Activated effector memory CD4-positive, alpha-beta T cell treated with Interleukin-2 at 50 U/mL for 16 hours (primary cell): ENCODE measurements at regions not wholly inside any gene's neighbourhood (a gene's known extent, or its start where the extent isn't known, plus 50 kb on each side); places are given as distances from the start of the nearest gene placed in this dataset.

Experiments
- DNase-seq: peaks from one replicate; pipeline ENCODE4 v3.0.0-alpha.2; 2020

DNA sequence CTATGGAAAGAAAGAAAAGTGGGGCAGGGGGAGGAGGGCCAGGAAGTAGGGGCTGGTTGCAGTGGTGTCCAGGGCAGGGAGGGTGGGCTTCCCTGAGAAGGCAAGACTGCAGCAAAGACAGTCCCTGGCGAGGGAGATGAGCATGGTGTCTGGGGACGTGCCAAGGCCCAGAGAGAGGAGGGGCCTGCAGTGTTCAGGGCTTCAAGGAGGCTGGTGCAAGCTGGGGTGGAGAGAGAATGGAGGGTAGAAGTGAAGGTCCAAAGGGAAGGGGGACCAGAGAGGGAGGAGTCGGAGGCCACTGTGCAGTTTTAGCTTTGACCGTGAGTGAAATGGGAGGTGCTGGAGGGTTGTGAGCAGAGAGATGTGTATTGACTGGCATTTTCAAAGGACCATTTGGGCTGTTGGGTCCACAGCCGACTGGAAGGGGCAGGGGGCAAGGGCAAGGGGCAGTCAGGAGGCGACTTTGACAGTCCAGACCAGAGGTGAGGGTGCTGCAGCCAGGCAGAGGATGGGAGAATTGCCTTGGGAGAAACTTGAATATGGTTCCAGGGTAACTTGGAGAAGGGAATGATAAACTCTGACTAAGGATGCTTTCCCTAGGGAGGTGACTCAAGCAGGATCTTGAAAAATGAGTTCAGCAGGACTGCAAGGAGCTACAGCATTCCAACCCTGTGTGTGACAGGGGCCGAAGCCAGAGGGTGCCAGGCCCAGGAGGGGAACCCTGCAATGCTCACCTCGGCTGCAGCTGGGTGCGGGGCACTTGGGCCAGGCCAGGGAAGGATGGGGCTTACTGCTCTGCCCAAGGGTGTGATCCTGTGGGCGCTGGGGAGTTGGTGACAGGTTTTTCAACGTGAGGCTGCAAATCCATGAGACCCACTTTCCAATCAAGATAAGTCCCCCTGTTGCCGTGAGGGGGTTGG lies 177.1 kb upstream of the HAAO start:
- DNase-seq: no peak

DNA sequence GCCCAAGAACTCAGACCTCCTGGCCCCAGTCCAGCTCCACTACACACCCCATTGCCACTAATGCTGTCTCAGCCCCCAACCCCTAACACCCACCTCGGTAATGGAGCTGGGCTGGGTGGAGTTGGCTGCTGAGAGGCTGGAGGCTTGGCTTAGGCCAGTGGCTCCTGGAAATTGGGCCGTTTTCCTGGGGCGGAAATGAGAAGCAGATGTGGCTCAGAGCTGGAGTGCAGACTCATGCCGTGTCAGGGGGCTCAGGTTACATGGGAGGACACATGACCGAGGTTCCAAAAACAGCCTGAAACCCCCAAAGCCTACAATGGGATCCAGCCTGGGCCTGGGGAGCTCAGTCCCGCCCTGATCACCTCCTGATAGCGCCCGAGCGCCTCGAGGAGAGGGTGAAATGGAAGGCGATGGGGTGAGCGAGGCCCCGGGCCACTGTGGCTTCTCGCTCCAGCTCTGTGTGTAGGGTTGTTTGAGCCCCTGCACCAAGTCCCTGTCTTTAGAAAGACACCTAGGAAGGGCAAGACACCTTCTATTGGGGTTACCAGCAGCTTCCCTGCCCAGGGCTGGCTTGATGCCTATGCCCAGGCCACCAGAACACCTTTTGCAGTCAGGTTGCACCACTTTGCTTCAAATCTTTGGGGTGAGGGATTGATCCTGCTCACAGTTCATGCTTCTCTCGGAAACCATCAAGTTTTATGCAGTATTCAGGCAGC lies 175.7 kb upstream of the HAAO start:
- no peak for DNase-seq

- DNase-seq: no peak
Observed at GRCh38 chr2:42965910-42966309, 173.5 kb upstream of the HAAO start.

DNA sequence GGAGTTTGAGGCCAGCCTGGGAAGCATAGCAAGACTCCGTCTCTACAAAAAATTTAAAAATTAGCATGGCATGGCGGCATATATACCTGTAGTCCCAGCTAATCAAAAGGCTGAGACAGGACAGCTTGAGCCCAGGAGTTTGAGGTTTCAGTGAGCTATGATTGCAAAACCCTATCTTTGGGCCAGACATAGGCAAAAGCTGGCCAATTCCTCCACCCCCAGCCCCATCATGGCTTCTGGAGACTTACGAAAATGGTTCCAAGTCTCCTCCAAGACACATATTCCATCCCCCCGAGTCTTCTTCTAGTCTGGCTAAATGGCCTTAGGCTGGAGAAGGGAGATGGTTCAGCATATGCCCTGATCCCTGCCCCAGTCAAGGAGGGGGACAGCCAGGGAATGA lies 172.8 kb upstream of the HAAO start:
- no peak for DNase-seq

DNA sequence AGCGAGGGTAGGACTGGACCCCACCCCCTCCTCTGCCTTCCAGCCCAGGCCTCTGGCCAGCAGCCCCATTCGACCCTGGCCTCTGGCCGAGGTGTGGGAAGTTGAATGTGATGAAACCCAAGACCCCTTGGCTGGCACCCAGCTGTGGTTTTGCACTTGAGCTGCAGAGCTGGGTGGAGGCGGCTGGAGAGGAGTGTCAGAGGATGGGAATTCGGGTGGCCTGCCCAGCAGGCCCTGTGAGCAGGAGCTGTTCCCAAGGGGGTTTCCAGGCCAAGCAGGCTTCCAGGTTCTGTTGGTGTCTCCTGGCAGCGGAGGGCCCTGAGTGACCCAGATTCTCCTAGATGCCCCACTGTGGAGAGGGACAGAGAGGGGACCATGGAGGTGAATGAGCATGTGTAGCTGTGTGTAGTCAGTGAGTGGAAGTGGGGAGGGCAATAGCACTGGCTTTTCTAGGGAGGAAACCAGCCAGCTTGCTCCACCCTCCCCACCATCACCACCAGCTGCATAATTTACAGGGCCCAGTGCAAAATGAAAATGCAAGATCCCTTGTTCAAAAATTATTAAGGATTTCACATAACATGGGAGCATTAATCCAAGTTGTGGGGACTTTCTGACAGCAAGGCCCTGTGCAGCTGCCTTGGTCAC lies 172.2 kb upstream of the HAAO start:
- DNase-seq: no peak

DNA sequence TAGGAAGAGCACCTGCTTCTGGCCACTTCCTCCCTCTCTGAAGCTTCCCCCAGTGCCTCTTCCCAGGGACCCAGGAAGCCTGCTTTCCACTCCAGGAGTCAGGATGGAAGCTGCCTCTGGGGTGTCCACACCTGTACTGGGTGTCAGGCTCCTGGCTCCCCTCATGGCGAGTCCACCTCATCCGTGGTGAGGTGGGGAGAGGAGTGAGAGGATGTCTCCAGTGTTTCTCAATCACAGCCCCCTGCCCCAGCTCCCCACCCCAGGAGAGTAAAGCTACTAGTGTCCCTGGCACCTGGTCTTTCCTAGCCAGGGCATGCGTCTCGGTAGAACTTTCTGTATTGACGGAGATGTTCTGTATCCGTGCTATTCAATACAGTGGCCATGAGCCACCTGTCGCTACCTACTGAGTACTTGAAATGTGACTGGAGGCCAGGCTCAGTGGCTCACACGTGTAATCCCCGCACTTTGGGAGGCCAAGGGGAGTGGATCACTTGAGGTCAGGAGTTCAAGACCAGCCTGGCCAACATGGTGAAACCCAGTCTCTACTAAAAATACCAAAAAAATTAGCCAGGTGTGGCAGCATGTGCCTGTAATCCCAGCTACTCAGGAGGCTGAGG lies 171.2 kb upstream of the HAAO start:
- DNase-seq: no peak

DNA sequence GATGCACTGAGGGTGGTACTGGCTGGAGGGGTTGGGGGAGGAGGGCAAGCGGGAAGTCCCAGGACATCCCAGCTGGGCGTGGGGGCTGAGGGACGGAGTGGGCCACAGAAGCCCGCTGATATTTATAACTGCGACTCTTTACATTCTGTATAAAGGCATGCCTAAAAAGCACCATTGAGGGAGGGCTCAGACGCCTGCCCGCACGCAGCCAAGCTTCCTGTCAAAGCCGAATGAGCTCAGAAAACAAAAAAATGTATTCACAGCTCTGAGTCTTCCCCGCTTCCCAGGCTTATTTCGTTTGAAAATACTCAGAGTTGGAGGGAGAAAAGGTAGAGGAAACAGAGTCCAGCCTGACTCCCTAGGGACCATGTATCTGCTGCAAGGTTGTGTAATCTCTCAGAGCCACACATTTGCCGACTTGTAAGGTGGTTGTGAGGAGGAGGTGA lies 170.1 kb upstream of the HAAO start:
- no peak for DNase-seq

DNA sequence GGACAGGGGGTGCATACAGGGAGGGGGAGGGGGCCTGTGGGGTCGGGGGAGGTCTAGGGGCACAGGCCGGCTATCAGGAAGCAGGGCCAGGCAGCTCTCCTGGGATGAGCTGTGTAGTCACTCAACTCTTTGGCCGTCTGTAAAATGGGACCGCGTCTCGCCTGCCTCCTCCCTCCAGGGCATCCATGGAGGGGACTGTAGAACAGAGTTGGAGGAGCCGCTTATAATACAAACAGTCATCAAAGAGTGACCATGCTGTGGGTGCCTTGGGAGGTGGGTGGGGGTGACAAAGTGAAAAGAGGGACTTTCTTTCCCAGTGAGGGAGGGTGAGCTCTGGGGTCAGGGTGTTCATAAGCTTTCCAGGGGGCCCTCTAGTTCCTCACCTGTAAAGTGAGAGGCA lies 169.6 kb upstream of the HAAO start:
- no peak for DNase-seq

DNA sequence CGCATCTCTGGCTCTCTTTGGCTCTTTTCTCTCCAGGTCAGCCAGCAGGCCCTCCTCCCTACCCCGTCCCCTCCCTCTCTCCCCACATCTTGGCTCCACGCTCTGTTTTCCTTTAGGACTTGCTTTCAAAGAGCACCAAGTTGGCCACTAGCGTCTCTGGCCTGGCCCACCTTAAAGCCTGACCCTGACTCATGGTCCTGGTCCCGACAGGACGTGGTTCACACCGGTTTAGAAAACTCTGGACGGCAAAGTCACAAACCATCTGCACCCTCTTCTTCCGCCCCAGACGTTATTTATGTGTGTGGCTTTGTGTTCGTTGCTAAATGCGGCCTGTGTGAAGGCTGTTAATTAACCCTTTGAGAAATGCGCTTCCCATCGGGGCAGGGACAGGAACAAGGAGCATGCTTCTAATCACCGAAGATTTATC lies 169.0 kb upstream of the HAAO start:
- DNase-seq: no peak

GRCh38 chr2:42960842-42961180 lies 168.4 kb upstream of the HAAO start:
- no peak for DNase-seq

GRCh38 chr2:42960002-42960841 lies 167.8 kb upstream of the HAAO start:
- no peak for DNase-seq

DNA sequence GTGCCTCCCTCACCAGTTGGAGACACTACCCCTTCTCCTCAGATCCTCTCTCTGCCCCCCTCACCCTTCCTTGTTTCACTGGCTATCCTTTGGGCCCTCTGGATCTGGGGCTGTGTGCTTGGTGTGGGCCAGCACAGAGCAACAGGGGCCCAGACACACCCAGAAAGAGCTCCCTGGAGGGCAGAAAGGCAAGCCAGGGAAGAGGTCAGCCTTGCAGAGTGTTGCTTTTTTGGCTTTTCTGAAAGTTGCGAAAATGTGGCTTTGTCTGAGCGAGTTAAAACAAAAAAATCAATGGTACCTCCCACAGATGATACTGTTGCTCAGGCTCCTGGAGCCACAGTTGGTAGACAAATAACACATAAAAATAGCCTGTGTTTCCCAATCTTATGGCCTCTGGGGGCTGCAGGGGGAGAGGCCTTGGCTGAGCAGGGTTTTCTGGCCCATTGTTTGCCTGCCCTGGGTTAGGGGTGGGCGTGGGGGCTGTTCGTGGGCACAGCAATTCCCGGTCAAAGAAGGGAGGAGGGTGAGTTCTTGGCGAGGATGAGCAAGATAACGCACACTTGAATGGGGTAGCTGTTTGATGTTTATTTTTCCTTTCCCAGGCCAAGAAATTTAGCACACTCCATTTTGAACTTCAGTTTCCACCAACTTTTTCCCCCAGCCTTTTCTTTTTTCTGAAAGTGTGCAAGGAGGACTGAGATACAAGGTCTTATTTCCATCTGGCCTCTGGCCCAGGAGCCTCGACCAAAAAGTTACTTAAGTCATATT lies 167.0 kb upstream of the HAAO start:
- no peak for DNase-seq

DNA sequence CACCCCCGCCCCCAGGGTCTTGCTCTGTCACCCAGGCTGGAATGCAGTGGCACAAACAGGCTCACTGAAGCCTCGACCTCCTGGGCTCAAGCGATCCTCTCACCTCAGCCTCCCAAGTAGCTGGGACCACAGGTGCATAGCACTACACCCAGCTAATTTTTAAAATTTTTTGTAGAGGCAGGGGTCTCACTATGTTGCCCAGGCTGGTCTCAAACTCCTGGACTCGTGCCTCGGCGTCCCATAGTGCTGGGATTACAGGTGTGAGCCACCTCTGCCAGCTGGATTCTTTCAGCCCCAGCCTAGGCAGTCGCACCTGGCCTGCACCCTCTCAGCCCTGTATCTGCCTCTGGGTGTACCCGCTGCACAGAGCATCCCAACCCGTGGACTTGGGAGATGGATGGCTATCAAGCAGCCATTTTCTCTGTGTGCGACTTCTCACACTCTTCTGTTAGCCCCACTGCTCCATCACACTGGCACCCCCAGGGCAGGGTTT lies 166.4 kb upstream of the HAAO start:
- DNase-seq: no peak

- no peak for DNase-seq
Observed at GRCh38 chr2:42957861-42958301, 165.5 kb upstream of the HAAO start.

DNA sequence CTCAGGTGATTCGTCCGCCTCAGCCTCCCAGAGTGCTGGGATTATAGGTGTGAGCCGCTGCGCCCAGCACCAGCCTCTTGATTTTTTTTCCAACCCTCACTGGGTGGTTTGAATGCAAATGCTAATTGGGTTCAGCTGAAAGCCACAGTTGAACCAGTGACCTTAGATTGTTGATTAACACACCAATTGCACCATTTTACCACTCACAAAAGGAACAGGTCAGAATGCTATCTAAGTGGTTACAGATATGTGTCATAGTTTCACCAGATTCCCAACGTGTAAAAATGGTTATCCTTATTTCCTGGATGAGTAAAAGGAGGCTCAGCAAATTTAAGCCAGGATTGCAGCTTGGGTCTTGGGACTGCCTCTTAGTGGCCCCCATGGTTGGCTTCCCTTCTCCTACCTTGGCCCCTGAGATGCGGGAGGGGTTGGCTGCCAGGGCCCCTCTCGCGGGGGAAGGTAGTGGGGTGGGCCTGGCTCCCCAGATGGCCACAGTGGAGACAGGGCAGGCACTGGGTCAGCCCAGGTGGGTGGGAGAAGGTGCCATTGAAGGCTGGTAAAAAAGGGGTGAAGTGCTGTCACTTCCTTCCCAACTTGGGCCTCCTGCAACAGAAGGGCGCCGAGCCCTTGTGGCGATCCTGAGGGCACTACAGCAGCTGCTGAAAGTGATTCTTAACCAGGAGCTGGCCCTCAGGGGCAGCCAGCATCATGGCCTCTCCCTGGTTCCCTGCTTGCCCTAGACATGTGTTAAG lies 164.9 kb upstream of the HAAO start:
- no peak for DNase-seq

GRCh38 chr2:42954227-42954962 lies 162.0 kb upstream of the HAAO start:
- no peak for DNase-seq

- no peak for DNase-seq
Observed at GRCh38 chr2:42953216-42953615, 160.8 kb upstream of the HAAO start.

GRCh38 chr2:42951263-42951938 lies 159.0 kb upstream of the HAAO start:
- no peak for DNase-seq

DNA sequence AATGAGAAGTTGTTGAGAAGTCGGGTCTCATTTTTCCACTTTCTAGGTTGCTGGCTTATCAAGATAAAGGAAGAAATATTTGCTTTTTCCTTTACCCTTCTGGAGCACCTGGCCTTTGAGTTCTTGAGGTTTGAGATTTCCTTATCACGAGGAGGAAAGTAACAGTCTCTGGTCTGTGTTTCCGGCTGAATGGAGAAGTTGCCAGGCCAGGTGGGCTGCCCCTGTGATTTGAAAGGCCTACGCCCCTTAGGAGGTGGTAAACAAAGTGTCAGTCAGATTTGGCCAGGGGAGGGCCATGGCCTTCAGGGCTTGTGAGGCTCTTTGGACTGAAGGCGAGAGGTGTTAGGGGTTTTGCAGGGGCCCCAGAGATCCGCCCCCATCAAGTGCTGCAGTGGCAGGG lies 156.7 kb upstream of the HAAO start:
- no peak for DNase-seq
